Smooth muscle cell (in vitro differentiated cells): ENCODE measurements at regions not wholly inside any gene's neighbourhood (a gene's known extent, or its start where the extent isn't known, plus 50 kb on each side); places are given as distances from the start of the nearest gene placed in this dataset.

Experiments used
- DNase-seq: peaks from one replicate; lab custom pipeline; 2025; ENCODE audit not compliant: unreplicated experiment; lab: John Stamatoyannopoulos, UW
- H2AFZ ChIP-seq: fragments of 200-600 bp; sonication (generic); 2 replicates; pipeline ENCODE4 v1.6.0; 2016; ENCODE audit warnings: antibody characterized with exemption, low read depth, mild to moderate bottlenecking
- H3F3A ChIP-seq: fragments of 200-600 bp; sonication (generic); 2 replicates; pipeline ENCODE4 v1.6.0; 2017; ENCODE audit warnings: antibody characterized with exemption, low read depth
- H3K27ac ChIP-seq: fragments of 200-600 bp; sonication (generic); 2 replicates; pipeline ENCODE4 v1.5.1; 2016; ENCODE audit warnings: low read depth, mild to moderate bottlenecking
- H3K27me3 ChIP-seq: fragments of 200-600 bp; sonication (generic); 2 replicates; pipeline ENCODE4 v1.6.1; 2016; ENCODE audit warnings: low read depth, mild to moderate bottlenecking
- H3K36me3 ChIP-seq: fragments of 200-600 bp; sonication (generic); 2 replicates; pipeline ENCODE4 v1.5.1; 2016; ENCODE audit warnings: low read depth
- H3K4me1 ChIP-seq: fragments of 200-600 bp; sonication (generic); 2 replicates; pipeline ENCODE4 v1.5.1; 2016; ENCODE audit warnings: low read depth
- H3K4me2 ChIP-seq: fragments of 200-600 bp; sonication (generic); 2 replicates; pipeline ENCODE4 v1.6.0; 2016; ENCODE audit warnings: mild to moderate bottlenecking
- H3K4me3 ChIP-seq: fragments of 200-600 bp; sonication (generic); 2 replicates; pipeline ENCODE4 v1.5.1; 2016; ENCODE audit warnings: mild to moderate bottlenecking
- H3K79me2 ChIP-seq: fragments of 200-600 bp; sonication (generic); 2 replicates; pipeline ENCODE4 v1.6.0; 2016; ENCODE audit warnings: low read depth, mild to moderate bottlenecking
- H3K9ac ChIP-seq: fragments of 200-600 bp; sonication (generic); 2 replicates; pipeline ENCODE4 v1.6.0; 2016; ENCODE audit warnings: low read depth
- H3K9me3 ChIP-seq: fragments of 200-600 bp; sonication (generic); replicated peaks from 2 replicates; pipeline ENCODE4 v1.5.1; 2016; ENCODE audit warnings: low read depth
- H4K20me1 ChIP-seq: fragments of 200-600 bp; sonication (generic); 2 replicates; pipeline ENCODE4 v1.6.0; 2016; ENCODE audit warnings: low read depth
- WGBS: methylation state at CpG from one replicate; pipeline ENCODE4 v1.1.7; 2016; ENCODE audit warnings: low lambda C conversion rate; 5-methylcytosine and 5-hydroxymethylcytosine counted together
- TF ChIP-seq, protein P1 (sequence below): fragments of 200-600 bp; sonication (generic); IDR thresholded peaks from 2 replicates; pipeline ENCODE4 v1.5.1; 2017; ENCODE audit warnings: borderline replicate concordance, mild to moderate bottlenecking, antibody characterized with exemption; ENCODE audit not compliant: insufficient read depth, poor library complexity, severe bottlenecking

DNA sequence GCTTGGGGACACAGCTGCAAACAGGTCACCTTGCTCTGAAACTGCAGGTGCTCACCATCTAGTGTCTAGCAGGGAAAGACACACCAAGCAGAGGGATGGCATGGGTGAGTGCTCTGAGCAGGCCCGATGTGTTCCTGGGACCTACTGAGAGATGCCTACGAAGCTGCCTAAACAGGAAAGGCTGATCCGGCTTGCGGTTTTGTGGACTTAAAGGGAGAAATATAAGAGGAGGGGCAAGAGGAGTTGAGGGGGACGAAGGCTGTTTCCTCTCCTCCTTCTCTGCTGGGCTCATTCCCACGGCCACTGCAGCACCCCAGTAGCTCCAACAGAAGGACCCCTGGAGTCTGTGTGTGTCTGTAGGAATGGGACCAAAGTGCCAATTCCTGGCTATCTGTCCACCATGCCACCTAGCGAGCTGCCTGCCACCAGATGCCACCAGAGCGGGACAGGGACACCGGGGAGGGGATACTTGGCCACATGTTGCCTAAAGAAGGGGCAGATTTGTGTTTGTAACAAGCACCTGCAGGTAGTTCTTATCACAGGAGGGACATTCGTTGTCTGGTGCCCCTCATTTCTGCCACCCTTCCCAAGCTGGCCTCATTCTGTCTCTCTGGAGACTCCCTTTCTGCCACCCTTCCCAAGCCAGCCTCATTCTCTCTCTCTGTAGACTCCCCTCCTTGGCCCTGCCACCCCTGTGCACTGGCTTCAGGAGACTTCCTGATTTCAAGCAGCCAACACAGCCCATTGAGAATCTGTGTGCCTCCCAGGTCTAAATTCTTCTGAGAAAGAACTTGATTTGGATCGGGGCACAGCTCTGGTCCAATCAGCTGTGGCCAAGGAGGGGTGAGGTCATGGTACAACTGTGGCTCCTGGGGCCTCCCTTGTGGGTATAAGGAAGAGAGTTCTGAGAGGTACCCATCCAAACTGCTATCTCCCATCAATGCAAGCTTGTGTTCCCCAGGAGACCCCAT, 221.8 kb downstream of the ANKRD60 start:
- Histone ChIP-seq H3K79me2 (no peaks in the 10 kb centered on the region), H3K9ac (no peak overlapping the region), H3K36me3 (no peaks in the 10 kb centered on the region), H2AFZ (no peak overlapping the region), H3K27ac (no peak overlapping the region), H4K20me1 (no peaks in the 10 kb centered on the region), H3K4me2 (no peak overlapping the region), H3K4me1 (no peaks in the 10 kb centered on the region), H3K9me3 (no peaks in the 10 kb centered on the region), H3F3A (no peaks in the 10 kb centered on the region), H3K4me3 (no peak overlapping the region), H3K27me3 (no peaks in the 10 kb centered on the region)
- WGBS = 94% methylated on average over 11 of the region's 11 CpGs
- TF ChIP-seq, protein P1, sequence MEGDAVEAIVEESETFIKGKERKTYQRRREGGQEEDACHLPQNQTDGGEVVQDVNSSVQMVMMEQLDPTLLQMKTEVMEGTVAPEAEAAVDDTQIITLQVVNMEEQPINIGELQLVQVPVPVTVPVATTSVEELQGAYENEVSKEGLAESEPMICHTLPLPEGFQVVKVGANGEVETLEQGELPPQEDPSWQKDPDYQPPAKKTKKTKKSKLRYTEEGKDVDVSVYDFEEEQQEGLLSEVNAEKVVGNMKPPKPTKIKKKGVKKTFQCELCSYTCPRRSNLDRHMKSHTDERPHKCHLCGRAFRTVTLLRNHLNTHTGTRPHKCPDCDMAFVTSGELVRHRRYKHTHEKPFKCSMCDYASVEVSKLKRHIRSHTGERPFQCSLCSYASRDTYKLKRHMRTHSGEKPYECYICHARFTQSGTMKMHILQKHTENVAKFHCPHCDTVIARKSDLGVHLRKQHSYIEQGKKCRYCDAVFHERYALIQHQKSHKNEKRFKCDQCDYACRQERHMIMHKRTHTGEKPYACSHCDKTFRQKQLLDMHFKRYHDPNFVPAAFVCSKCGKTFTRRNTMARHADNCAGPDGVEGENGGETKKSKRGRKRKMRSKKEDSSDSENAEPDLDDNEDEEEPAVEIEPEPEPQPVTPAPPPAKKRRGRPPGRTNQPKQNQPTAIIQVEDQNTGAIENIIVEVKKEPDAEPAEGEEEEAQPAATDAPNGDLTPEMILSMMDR = no peak
- DNase-seq = no peak

DNA sequence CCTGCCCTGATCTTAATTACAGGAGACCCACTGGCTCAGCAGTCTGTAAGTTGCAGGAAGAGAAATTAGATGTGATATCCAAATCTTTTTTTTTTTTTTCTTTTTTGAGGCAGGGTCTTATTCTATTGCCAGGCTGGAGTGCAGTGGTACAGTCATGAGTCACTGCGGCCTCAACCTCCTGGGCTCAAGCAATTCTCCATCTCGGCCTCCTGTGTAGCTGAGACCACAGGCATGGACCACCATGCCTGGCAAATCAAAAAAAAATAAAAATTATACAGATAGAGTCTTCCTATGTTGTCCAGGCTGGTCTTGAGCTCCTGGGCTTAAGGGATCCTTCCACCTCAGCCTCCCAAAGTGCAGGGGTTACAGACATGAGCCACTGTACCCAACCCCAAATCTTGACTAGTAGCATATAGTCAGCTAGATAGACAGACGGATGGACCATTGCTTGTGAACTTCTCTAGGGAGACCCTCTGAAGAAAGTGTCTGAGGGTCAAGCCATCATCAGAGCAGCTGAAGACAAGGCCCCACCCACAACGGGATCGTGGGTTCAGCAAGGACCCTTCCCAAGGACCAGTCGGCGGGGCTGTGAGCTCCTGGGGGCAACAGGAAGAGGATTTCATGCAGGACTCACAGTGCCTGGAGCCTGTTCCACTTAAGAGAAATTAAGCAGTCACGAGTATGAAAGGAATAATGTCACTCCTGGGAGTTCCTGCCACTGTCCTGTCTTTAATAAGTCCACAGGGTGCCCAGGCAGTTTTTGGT, 222.7 kb downstream of the ANKRD60 start:
- 92% methylated on average over 8 of the region's 8 CpGs for WGBS
- Histone ChIP-seq H3K79me2 (no peaks in the 10 kb centered on the region), H3K27me3 (no peaks in the 10 kb centered on the region), H3K36me3 (no peaks in the 10 kb centered on the region), H2AFZ (no peak overlapping the region), H3K9me3 (no peaks in the 10 kb centered on the region), H3K9ac (no peak overlapping the region), H3K4me1 (no peaks in the 10 kb centered on the region), H3K27ac (no peak overlapping the region), H4K20me1 (no peaks in the 10 kb centered on the region), H3K4me2 (no peak overlapping the region), H3K4me3 (no peak overlapping the region), H3F3A (no peaks in the 10 kb centered on the region)
- TF ChIP-seq, protein P1 = no peak
- DNase-seq = no peak

DNA sequence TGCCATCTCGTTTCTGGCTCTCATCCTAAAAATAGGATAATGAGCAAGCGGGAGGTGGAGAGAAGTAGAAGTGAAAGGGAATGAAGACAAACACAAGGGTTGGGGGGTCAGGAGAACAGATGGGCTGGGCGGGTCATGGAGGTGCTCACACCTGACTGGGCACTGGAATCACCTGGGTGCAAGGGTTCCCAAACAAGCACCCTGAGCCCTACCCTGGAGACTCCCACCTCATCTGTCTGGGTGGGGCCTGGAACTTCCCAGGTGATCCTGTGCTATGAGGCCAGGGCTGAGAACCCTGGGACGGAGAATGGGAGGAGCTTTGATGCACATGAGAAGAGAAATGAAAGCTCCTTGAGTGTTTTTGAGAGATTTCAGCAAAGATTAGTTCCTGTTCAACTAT, 223.6 kb downstream of the ANKRD60 start:
- Histone ChIP-seq H3K27ac (no peak overlapping the region), H3K4me2 (no peak overlapping the region), H3K4me1 (no peaks in the 10 kb centered on the region), H3K36me3 (no peaks in the 10 kb centered on the region), H3K27me3 (no peaks in the 10 kb centered on the region), H2AFZ (no peak overlapping the region), H3F3A (no peaks in the 10 kb centered on the region), H3K4me3 (no peak overlapping the region), H3K79me2 (no peaks in the 10 kb centered on the region), H4K20me1 (no peaks in the 10 kb centered on the region), H3K9me3 (no peaks in the 10 kb centered on the region), H3K9ac (no peak overlapping the region)
- TF ChIP-seq, protein P1 = no peak
- no peak for DNase-seq
- 91% methylated on average over 4 of the region's 4 CpGs for WGBS
